ENCODE measurements at regions not wholly inside any gene's neighbourhood (a gene's known extent, or its start where the extent isn't known, plus 50 kb on each side); places are given as distances from the start of the nearest gene placed in this dataset.

DNA sequence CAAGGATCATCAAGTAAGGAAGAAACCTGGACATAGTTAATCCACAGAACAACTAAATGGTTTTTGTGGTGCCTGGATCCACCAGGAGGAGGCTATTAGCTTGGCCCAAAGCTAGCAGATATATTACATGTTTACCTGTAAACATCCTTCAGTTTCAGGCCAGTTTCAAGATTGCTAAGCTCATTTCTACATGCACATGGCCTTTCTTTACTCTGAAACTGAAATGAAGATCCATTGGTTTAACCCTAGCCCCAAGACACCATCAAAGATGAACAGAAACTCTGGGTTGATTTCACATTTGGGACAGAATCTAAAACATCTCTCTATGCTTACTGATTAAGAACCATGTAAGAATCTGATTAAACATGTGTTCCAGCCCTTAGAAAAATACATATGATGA is 611.8 kb downstream of the TLE1 start:
- TF ChIP-seq, protein P1, sequence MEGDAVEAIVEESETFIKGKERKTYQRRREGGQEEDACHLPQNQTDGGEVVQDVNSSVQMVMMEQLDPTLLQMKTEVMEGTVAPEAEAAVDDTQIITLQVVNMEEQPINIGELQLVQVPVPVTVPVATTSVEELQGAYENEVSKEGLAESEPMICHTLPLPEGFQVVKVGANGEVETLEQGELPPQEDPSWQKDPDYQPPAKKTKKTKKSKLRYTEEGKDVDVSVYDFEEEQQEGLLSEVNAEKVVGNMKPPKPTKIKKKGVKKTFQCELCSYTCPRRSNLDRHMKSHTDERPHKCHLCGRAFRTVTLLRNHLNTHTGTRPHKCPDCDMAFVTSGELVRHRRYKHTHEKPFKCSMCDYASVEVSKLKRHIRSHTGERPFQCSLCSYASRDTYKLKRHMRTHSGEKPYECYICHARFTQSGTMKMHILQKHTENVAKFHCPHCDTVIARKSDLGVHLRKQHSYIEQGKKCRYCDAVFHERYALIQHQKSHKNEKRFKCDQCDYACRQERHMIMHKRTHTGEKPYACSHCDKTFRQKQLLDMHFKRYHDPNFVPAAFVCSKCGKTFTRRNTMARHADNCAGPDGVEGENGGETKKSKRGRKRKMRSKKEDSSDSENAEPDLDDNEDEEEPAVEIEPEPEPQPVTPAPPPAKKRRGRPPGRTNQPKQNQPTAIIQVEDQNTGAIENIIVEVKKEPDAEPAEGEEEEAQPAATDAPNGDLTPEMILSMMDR (IDR thresholded peaks at IDR 0.05): no peak
- TF ChIP-seq POLR2A (IDR thresholded peaks at IDR 0.05) (no peak), EP300 (IDR thresholded peaks at IDR 0.05) (no peak)
